T-cell (primary cell): ENCODE measurements at regions not wholly inside any gene's neighbourhood (a gene's known extent, or its start where the extent isn't known, plus 50 kb on each side); places are given as distances from the start of the nearest gene placed in this dataset.

Source experiments
- ATAC-seq, 4 experiments: fragments of 200-7000 bp in 3 of 4; fragments of 150-1000 bp in 1 of 4; cut with Tn5 transposase; replicated peaks in 1 of 4; 1 replicate in 3 of 4; 2 replicates in 1 of 4; pipeline ENCODE4 v1.10.0; 2021; ENCODE audit warnings: moderate library complexity in 3 of 4, mild to moderate bottlenecking in 2 of 4, moderate number of reproducible peaks in 1 of 4
- CTCF ChIA-PET, 2 donors: fragments of 300-600 bp; sonication (Branson Sonifier 250); formaldehyde crosslinking; loops; one replicate each; lab custom pipeline; 2022; ENCODE audit warnings: antibody characterized with exemption in 2 of 2; lab: Charles Lee
- POLR2A ChIA-PET, 2 donors: fragments of 300-600 bp; sonication (Branson Sonifier 250); formaldehyde crosslinking; loops; one replicate each; lab custom pipeline; 2022; ENCODE audit warnings: antibody characterized with exemption in 2 of 2; lab: Charles Lee
- DNase-seq, 35 experiments: peaks; one replicate each; pipeline versions ENCODE4 v3.0.0 to v3.0.0-alpha.2; 2013 to 2023
- H3K27ac ChIP-seq: one replicate; pipeline ENCODE4 v1.5.1; 2013; ENCODE audit warnings: low read length
- H3K27me3 ChIP-seq, 2 experiments: replicated peaks in 1 of 2; 1 replicate in 1 of 2; 2 replicates in 1 of 2; pipeline versions ENCODE4 v1.6.1 to v1.7.0; 2013; ENCODE audit warnings: low read length in 1 of 2, mixed read lengths in 1 of 2; ENCODE audit not compliant: control insufficient read depth in 2 of 2, insufficient read depth in 2 of 2; ENCODE audit errors: extremely low read depth in 1 of 2
- H3K36me3 ChIP-seq, 2 donors: 1 replicate in 1 of 2; 2 replicates in 1 of 2; pipeline versions ENCODE4 v1.6.1 to v1.7.0; 2013; ENCODE audit warnings: low read length in 1 of 2; ENCODE audit not compliant: control insufficient read depth in 2 of 2, insufficient read depth in 1 of 2; ENCODE audit errors: extremely low read depth in 1 of 2
- H3K4me1 ChIP-seq, 2 experiments: 1 replicate in 1 of 2; 2 replicates in 1 of 2; pipeline versions ENCODE4 v1.6.1 to v1.7.0; 2013; ENCODE audit warnings: low read length in 2 of 2, mixed read lengths in 1 of 2; ENCODE audit not compliant: insufficient read depth in 2 of 2, control insufficient read depth in 1 of 2; ENCODE audit errors: extremely low read depth in 1 of 2
- H3K4me3 ChIP-seq, 2 donors: 1 replicate in 1 of 2; 2 replicates in 1 of 2; pipeline versions ENCODE4 v1.5.1 to v1.7.0; 2013; ENCODE audit warnings: mild to moderate bottlenecking in 2 of 2, low read length in 1 of 2, moderate library complexity in 1 of 2; ENCODE audit not compliant: control insufficient read depth in 1 of 2; ENCODE audit errors: extremely low read depth in 1 of 2
- H3K9me3 ChIP-seq: 2 replicates; pipeline ENCODE4 v1.7.0; 2013
- H3K27ac Mint-ChIP-seq, 2 donors: one replicate each; pipeline ENCODE4 v1.8.0; 2020 to 2021; ENCODE audit warnings: mild to moderate bottlenecking in 2 of 2, mixed read lengths in 2 of 2
- H3K27me3 Mint-ChIP-seq, 2 donors: one replicate each; pipeline ENCODE4 v1.8.0; 2021 to 2022; ENCODE audit warnings: mixed read lengths in 2 of 2
- H3K36me3 Mint-ChIP-seq: one replicate; pipeline ENCODE4 v1.8.0; 2021; ENCODE audit warnings: mixed read lengths
- H3K4me1 Mint-ChIP-seq, 3 donors: one replicate each; pipeline ENCODE4 v1.8.0; 2020 to 2022; ENCODE audit warnings: mixed read lengths in 3 of 3, mild to moderate bottlenecking in 1 of 3
- H3K4me3 Mint-ChIP-seq, 3 donors: one replicate each; pipeline ENCODE4 v1.8.0; 2020 to 2022; ENCODE audit warnings: mild to moderate bottlenecking in 3 of 3, mixed read lengths in 3 of 3, moderate library complexity in 3 of 3
- H3K9me3 Mint-ChIP-seq, 3 donors: one replicate each; pipeline ENCODE4 v1.8.0; 2020 to 2022; ENCODE audit warnings: mixed read lengths in 3 of 3
- WGBS: methylation state at CpG from one replicate; pipeline ENCODE4 v1.1.5; 2013; ENCODE audit warnings: missing lambda C conversion rate; ENCODE audit not compliant: insufficient coverage; 5-methylcytosine and 5-hydroxymethylcytosine counted together

DNA sequence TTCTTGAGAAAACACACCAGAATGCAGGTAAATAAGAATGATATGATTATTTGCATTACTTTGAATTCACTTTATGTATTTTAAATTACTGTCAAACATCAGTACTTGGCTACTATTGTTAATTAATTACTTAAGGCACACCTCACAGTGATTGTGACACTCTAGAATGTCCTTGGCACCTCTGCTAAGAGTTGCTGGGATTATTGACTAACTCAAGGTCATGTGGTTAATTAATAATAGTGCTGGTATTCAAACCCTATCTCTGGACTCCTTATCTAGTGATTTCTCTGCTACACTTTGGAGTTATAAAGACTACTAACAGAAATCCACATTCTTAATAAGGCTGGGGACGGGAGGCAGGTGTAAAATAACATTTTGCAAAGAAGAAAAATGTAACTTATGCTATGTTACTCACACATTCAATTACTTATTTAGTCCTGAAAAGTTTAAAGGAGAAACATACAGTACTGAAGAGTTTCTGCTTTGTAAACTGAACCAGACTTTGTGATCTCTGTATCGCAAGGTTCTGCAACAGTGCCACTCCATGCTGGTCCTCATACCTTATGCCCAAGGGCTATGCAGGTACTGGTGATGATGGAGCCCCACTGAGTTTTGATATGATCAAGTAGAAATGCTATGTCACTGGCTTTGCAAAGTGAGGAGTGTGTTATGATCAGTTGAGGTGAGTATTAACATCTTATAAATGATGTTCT, 242.7 kb downstream of the MID1IP1 start:
- Mint-ChIP-seq H3K9me3 (no peaks in the 10 kb centered on the region), H3K27me3 (peaks cover 6 to 21% of the 10 kb centered on the region in 2 donors), H3K27ac (no peak overlapping the region), H3K4me3 (no peak overlapping the region), H3K4me1 (no peaks in the 10 kb centered on the region), H3K36me3 (no peaks in the 10 kb centered on the region)
- no peaks in the 10 kb centered on the region for H3K36me3 ChIP-seq
- H3K9me3 ChIP-seq: no peaks in the 10 kb centered on the region
- no peak overlapping the region for H3K27ac ChIP-seq
- 100% methylated on average over 1 of the region's 2 CpGs for WGBS
- DNase-seq (no peak), ATAC-seq (no peak)
- H3K4me3 ChIP-seq: no peak overlapping the region
- H3K4me1 ChIP-seq: no peaks in the 10 kb centered on the region
- no peaks in the 10 kb centered on the region for H3K27me3 ChIP-seq
- ChIA-PET CTCF (interaction anchor here in 1 of 2 donors (0.6 kb wide), 1 partner anchor 854 kb away, joined by 3 read pairs; no protein-coding TSS in a partner anchor), POLR2A (no interaction called here)

GRCh38 chrX:39047174-39047573, 245.9 kb downstream of the MID1IP1 start:
- H3K27ac Mint-ChIP-seq: no peak overlapping the region
- H3K27me3 ChIP-seq: no peaks in the 10 kb centered on the region
- DNase-seq (no peak), ATAC-seq (no peak)
- CTCF ChIA-PET: no interaction called here
- H3K9me3 ChIP-seq: no peaks in the 10 kb centered on the region
- WGBS: no CpG with 5 or more reads among the region's 2 CpGs
- H3K4me1 ChIP-seq: no peaks in the 10 kb centered on the region
- POLR2A ChIA-PET: no interaction called here
- H3K36me3 Mint-ChIP-seq: no peaks in the 10 kb centered on the region
- H3K9me3 Mint-ChIP-seq: peaks cover 0 to 4% (median 0%) of the 10 kb centered on the region in 3 donors
- no peaks in the 10 kb centered on the region for H3K36me3 ChIP-seq
- H3K27me3 Mint-ChIP-seq: peaks cover 0 to 9% of the 10 kb centered on the region in 2 donors
- H3K4me3 ChIP-seq: no peak overlapping the region
- H3K27ac ChIP-seq: no peak overlapping the region
- H3K4me3 Mint-ChIP-seq: no peak overlapping the region
- H3K4me1 Mint-ChIP-seq: no peaks in the 10 kb centered on the region

DNA sequence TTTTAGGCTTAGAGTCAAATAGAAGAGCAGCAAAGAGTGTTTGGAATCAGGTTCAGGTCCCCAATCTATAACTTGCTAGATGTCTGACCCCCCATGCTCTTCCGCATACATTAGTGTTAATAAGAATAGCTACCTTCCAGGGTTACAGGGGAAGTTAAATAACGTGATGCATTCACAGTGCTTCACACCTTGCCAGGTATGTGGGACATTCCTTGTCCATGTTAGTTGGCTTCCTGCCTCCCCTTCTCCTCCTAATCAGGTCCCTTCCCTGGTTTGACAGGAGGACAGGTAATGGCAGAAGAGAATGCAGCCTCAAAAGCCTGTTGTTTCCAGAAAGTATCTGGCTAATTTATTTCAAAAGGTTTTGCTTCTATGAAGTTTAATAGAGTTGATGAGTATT, 248.7 kb downstream of the MID1IP1 start:
- ATAC-seq: no peak
- Mint-ChIP-seq H3K27me3 (peaks cover 0 to 14% of the 10 kb centered on the region in 2 donors), H3K36me3 (no peaks in the 10 kb centered on the region), H3K4me3 (no peak overlapping the region), H3K9me3 (peaks cover 0 to 10% (median 0%) of the 10 kb centered on the region in 3 donors), H3K27ac (no peak overlapping the region), H3K4me1 (peaks cover 0 to 3% (median 0%) of the 10 kb centered on the region in 3 donors)
- Histone ChIP-seq H3K9me3 (no peaks in the 10 kb centered on the region), H3K36me3 (no peaks in the 10 kb centered on the region), H3K27ac (no peak overlapping the region), H3K27me3 (no peaks in the 10 kb centered on the region), H3K4me3 (no peak overlapping the region), H3K4me1 (no peaks in the 10 kb centered on the region)
- WGBS: no CpG with 5 or more reads among the region's 2 CpGs
- DNase-seq: no peak
- POLR2A ChIA-PET: interaction anchor here in 1 of 2 donors (0.6 kb wide), 1 partner anchor 9 kb away, joined by 3 read pairs; no protein-coding TSS in a partner anchor
- CTCF ChIA-PET: no interaction called here

GRCh38 chrX:39050427-39050826, 249.2 kb downstream of the MID1IP1 start:
- Mint-ChIP-seq H3K9me3 (peaks cover 0 to 10% (median 0%) of the 10 kb centered on the region in 3 donors), H3K27ac (no peak overlapping the region), H3K36me3 (no peaks in the 10 kb centered on the region), H3K27me3 (peaks cover 0 to 19% of the 10 kb centered on the region in 2 donors), H3K4me1 (peaks cover 0 to 3% (median 0%) of the 10 kb centered on the region in 3 donors), H3K4me3 (no peak overlapping the region)
- DNase-seq (no peak), ATAC-seq (no peak)
- Histone ChIP-seq H3K27me3 (no peaks in the 10 kb centered on the region), H3K4me1 (no peaks in the 10 kb centered on the region), H3K9me3 (no peaks in the 10 kb centered on the region), H3K27ac (no peak overlapping the region), H3K4me3 (no peak overlapping the region), H3K36me3 (no peaks in the 10 kb centered on the region)
- CTCF ChIA-PET: no interaction called here
- POLR2A ChIA-PET: interaction anchor here in 1 of 2 donors (0.6 kb wide), 1 partner anchor 9 kb away, joined by 3 read pairs; no protein-coding TSS in a partner anchor
- WGBS: 94% methylated on average over 4 of the region's 4 CpGs

DNA sequence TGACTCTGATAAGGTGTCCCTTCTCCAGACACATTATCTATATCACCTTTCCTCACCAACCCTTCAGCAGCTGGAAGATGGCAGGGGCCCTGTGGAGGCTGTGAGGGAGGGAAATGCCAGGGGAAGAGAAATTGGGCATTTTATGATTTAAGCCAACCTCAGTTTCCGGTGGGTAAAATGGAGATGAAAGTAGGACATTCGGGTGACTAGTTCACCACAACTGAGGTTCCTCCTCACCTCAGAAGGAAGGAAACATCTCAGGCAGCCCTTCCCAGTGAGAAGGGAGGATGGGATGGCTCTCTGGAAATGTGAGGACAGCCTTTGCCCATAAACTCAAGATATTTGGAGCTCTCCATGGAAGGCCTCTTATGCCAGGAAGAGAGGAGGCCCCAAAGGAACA, 251.5 kb downstream of the MID1IP1 start:
- Mint-ChIP-seq H3K36me3 (no peaks in the 10 kb centered on the region), H3K4me3 (no peak overlapping the region), H3K27me3 (peaks cover 1 to 29% of the 10 kb centered on the region in 2 donors), H3K9me3 (peaks cover 0 to 10% (median 0%) of the 10 kb centered on the region in 3 donors), H3K27ac (no peak overlapping the region), H3K4me1 (peaks cover 0 to 3% (median 0%) of the 10 kb centered on the region in 3 donors)
- ChIA-PET POLR2A (no interaction called here), CTCF (no interaction called here)
- no peak overlapping the region for H3K4me3 ChIP-seq
- no peaks in the 10 kb centered on the region for H3K9me3 ChIP-seq
- no peak for DNase-seq
- no peaks in the 10 kb centered on the region for H3K27me3 ChIP-seq
- WGBS: no CpG with 5 or more reads among the region's 2 CpGs
- no peak overlapping the region for H3K27ac ChIP-seq
- ATAC-seq: no peak
- no peaks in the 10 kb centered on the region for H3K4me1 ChIP-seq
- no peaks in the 10 kb centered on the region for H3K36me3 ChIP-seq

- H3K36me3 Mint-ChIP-seq: no peaks in the 10 kb centered on the region
- H3K27ac Mint-ChIP-seq: no peak overlapping the region
- ChIA-PET POLR2A (no interaction called here), CTCF (no interaction called here)
- H3K9me3 Mint-ChIP-seq: peaks cover 0 to under 1% (median 0%) of the 10 kb centered on the region in 3 donors
- DNase-seq: no peak
- no peaks in the 10 kb centered on the region for H3K9me3 ChIP-seq
- ATAC-seq: no peak
- no peak overlapping the region for H3K4me3 ChIP-seq
- no peak overlapping the region for H3K4me3 Mint-ChIP-seq
- H3K27me3 ChIP-seq: no peaks in the 10 kb centered on the region
- WGBS: no CpG with 5 or more reads among the region's 3 CpGs
- H3K27me3 Mint-ChIP-seq: peaks cover 3 to 23% of the 10 kb centered on the region in 2 donors
- H3K4me1 ChIP-seq: no peaks in the 10 kb centered on the region
- no peak overlapping the region for H3K27ac ChIP-seq
- no peaks in the 10 kb centered on the region for H3K4me1 Mint-ChIP-seq
- no peaks in the 10 kb centered on the region for H3K36me3 ChIP-seq
These were observed 257.5 kb downstream of the MID1IP1 start for GRCh38 chrX:39058724-39059123.
